Hepatocyte (in vitro differentiated cells): ENCODE measurements at regions not wholly inside any gene's neighbourhood (a gene's known extent, or its start where the extent isn't known, plus 50 kb on each side); places are given as distances from the start of the nearest gene placed in this dataset.

ENCODE experiments used
- EZH2 ChIP-seq: fragments of 200-600 bp; sonication (generic); IDR thresholded peaks from 2 replicates; pipeline ENCODE4 v1.6.1; 2016; ENCODE audit warnings: antibody characterized with exemption, mild to moderate bottlenecking, borderline replicate concordance
- EZH2phosphoT487 ChIP-seq: fragments of 200-600 bp; sonication (generic); IDR thresholded peaks from one replicate; pipeline ENCODE4 v1.6.1; 2018; ENCODE audit warnings: antibody characterized with exemption, mild to moderate bottlenecking, low read depth, moderate library complexity; ENCODE audit not compliant: unreplicated experiment, severe bottlenecking
- TF ChIP-seq, protein P1 (sequence below): fragments of 200-600 bp; sonication (generic); IDR thresholded peaks from 2 replicates; pipeline ENCODE4 v1.5.1; 2016; ENCODE audit warnings: antibody characterized with exemption, mild to moderate bottlenecking; ENCODE audit not compliant: poor library complexity

DNA sequence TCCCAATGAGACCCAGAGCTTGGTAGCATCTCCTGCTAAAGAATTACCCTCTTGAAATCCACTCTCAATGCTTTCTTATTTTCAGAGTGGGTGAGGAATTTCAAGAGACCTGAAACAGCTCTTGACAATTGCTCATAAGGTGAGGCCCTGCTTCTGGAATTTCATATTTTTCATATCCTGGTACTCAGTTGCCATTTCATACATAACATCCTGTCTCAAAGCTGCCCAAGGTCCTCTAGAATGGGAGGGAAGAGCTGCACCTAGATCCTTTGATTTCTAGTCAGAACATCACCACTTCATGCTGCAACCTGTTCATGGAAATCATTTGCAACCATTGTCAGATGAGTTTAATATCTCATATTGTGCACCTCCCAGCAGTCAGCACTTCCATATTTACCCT is 404.8 kb upstream of the GALNT5 start:
- TF ChIP-seq, protein P1, sequence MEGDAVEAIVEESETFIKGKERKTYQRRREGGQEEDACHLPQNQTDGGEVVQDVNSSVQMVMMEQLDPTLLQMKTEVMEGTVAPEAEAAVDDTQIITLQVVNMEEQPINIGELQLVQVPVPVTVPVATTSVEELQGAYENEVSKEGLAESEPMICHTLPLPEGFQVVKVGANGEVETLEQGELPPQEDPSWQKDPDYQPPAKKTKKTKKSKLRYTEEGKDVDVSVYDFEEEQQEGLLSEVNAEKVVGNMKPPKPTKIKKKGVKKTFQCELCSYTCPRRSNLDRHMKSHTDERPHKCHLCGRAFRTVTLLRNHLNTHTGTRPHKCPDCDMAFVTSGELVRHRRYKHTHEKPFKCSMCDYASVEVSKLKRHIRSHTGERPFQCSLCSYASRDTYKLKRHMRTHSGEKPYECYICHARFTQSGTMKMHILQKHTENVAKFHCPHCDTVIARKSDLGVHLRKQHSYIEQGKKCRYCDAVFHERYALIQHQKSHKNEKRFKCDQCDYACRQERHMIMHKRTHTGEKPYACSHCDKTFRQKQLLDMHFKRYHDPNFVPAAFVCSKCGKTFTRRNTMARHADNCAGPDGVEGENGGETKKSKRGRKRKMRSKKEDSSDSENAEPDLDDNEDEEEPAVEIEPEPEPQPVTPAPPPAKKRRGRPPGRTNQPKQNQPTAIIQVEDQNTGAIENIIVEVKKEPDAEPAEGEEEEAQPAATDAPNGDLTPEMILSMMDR, result no peak
- TF ChIP-seq EZH2phosphoT487 (no peak), EZH2 (no peak)
